ENCODE measurements at regions not wholly inside any gene's neighbourhood (a gene's known extent, or its start where the extent isn't known, plus 50 kb on each side); places are given as distances from the start of the nearest gene placed in this dataset.

DNA sequence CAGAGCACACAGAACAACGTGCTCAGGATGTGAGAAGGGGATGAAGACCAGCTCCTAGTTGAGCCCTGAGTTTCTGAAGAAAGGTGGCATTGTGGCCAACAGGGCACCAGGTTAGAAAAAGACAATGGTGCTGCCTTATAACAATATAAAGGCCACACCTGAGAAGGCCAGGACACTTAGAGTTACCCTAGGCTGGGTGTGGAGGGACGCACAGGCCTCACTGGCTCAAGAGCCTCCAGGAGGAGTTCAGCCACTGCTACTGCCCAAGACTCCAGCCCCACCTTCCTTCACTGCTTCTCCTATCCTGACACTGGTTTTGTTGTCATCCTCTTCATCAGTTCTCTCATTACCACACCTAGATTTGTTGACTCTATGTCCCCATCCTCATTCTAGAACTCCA is 55.2 kb upstream of the BEND6 start:
- TF ChIP-seq POLR2A (IDR thresholded peaks at IDR 0.05; ENCODE audit: insufficient read depth in 1 of 2, low read depth in 2 of 2, low read length in 2 of 2), result no peak
- no peak for TF ChIP-seq RBM22 (optimal IDR thresholded peaks at IDR 0.05; ENCODE audit: low read length)
- TF ChIP-seq EZH2 (conservative IDR thresholded peaks at IDR 0.05; ENCODE audit: low read depth, low read length), result no peak
- no peak for TF ChIP-seq PAWR (CRISPR knock-in tag; IDR thresholded peaks at IDR 0.05; ENCODE audit: borderline replicate concordance)
- no peak for TF ChIP-seq EP300 (IDR thresholded peaks at IDR 0.05; ENCODE audit: low read depth in 2 of 2, low read length in 2 of 2)
- no peak for TF ChIP-seq EP300 (CRISPR knock-in tag; IDR thresholded peaks at IDR 0.05; ENCODE audit: borderline replicate concordance)
- TF ChIP-seq, protein P1, sequence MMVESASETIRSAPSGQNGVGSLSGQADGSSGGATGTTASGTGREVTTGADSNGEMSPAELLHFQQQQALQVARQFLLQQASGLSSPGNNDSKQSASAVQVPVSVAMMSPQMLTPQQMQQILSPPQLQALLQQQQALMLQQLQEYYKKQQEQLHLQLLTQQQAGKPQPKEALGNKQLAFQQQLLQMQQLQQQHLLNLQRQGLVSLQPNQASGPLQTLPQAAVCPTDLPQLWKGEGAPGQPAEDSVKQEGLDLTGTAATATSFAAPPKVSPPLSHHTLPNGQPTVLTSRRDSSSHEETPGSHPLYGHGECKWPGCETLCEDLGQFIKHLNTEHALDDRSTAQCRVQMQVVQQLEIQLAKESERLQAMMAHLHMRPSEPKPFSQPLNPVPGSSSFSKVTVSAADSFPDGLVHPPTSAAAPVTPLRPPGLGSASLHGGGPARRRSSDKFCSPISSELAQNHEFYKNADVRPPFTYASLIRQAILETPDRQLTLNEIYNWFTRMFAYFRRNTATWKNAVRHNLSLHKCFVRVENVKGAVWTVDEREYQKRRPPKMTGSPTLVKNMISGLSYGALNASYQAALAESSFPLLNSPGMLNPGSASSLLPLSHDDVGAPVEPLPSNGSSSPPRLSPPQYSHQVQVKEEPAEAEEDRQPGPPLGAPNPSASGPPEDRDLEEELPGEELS (CRISPR knock-in tag; IDR thresholded peaks at IDR 0.05), result no peak
- no peak for TF ChIP-seq SMAD1 (CRISPR knock-in tag; IDR thresholded peaks at IDR 0.05; ENCODE audit: borderline replicate concordance, low read depth)

Data from HepG2 (cell line).